HUES6 (cell line): ENCODE measurements at regions not wholly inside any gene's neighbourhood (a gene's known extent, or its start where the extent isn't known, plus 50 kb on each side); places are given as distances from the start of the nearest gene placed in this dataset.

Source experiments
- H3K27ac ChIP-seq: 2 replicates; pipeline ENCODE4 v1.7.0; 2013; ENCODE audit warnings: low read depth, mild to moderate bottlenecking, low read length, inconsistent platforms
- H3K27me3 ChIP-seq: 2 replicates; pipeline ENCODE4 v1.6.1; 2013; ENCODE audit warnings: low read length; ENCODE audit not compliant: control insufficient read depth, insufficient read depth
- H3K36me3 ChIP-seq: 2 replicates; pipeline ENCODE4 v1.6.1; 2013; ENCODE audit warnings: low read length; ENCODE audit not compliant: control insufficient read depth, insufficient read depth
- H3K4me1 ChIP-seq: 2 replicates; pipeline ENCODE4 v1.6.1; 2013; ENCODE audit warnings: low read length; ENCODE audit not compliant: control insufficient read depth, insufficient read depth
- H3K4me3 ChIP-seq: 2 replicates; pipeline ENCODE4 v1.5.1; 2013; ENCODE audit warnings: low read depth, low read length
- H3K9ac ChIP-seq: one replicate; pipeline ENCODE4 v1.6.1; 2013; ENCODE audit warnings: mild to moderate bottlenecking, low read length
- H3K9me3 ChIP-seq: 2 replicates; pipeline ENCODE4 v1.6.1; 2013; ENCODE audit warnings: low read depth, low read length; ENCODE audit not compliant: control insufficient read depth, insufficient read depth

DNA sequence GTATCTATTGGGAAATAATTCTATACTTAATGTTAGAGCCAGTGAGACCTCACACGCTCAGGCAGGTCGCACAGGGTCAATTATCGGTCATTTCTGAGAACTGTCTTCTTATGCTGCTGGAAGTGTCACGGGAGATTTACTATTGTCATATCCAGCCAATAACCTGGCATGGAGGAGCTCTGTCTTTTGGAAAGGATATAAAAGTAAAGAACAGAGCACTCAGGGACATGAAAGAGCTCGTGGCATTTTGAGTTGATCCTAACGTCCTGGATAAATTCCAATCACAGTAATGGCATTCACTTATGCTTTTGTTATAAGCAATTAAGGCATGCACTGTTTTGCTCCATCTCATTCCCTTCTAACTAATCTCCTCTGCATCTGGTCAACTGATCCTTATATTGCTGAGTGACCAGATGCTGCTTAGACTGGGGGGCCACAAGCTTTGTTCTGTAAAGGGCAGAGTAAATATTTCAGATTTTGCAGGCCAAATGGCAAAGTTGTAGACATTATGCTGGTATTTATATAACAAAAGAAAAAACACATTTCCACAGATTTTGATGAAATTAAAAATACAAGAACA, 453.5 kb upstream of the SMIM21 start:
- Histone ChIP-seq H3K9ac (no peak overlapping the region), H3K36me3 (no peaks in the 10 kb centered on the region), H3K27me3 (no peaks in the 10 kb centered on the region), H3K4me1 (no peaks in the 10 kb centered on the region), H3K9me3 (peaks cover 9% of the 10 kb centered on the region; the same call in 1 of the 2 replicates), H3K27ac (no peak overlapping the region), H3K4me3 (no peak overlapping the region)

DNA sequence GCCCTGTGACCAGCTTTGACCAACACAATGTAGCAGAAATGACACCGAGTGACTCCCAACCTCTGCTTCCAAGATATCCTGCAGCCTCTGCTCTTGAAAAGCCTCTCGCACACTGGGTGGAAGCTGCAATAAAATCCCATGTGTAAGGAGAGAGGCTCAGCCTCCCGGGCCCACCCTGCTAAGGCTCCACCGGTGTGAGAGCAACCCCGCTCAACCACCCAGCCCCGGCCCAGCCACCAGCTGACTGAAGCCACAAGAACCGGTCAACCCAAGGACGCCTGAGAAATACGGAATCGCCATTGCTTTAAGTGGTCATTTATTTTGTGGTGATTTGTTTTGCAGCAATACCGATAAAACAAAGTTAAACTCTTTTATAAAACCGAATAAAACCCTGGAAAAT, 452.8 kb upstream of the SMIM21 start:
- H3K27ac ChIP-seq, result no peak overlapping the region
- H3K9me3 ChIP-seq, result peaks cover 13% of the 10 kb centered on the region; the same call in 1 of the 2 replicates
- no peaks in the 10 kb centered on the region for H3K27me3 ChIP-seq
- no peak overlapping the region for H3K9ac ChIP-seq
- H3K36me3 ChIP-seq, result no peaks in the 10 kb centered on the region
- no peak overlapping the region for H3K4me3 ChIP-seq
- no peaks in the 10 kb centered on the region for H3K4me1 ChIP-seq

DNA sequence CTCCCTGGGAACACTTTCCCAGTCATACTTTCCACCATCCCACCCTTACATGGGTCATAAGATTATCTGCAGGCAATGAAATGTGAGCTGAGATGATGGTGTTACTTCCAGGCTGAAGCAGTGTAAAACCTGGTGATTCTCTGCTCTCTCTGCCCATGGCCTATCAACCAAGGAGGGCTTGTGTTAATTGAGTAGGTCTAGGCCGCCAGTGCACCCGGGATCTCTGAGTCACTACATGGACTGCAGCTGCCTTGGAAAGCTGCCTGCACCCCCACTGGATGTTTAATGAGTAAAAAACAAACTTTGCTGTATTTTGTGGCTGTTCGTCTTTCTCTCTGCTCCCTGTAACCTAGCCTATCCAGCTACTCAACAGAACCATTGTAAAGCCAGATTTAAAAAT, 451.7 kb upstream of the SMIM21 start:
- no peaks in the 10 kb centered on the region for H3K36me3 ChIP-seq
- no peak overlapping the region for H3K4me3 ChIP-seq
- no peaks in the 10 kb centered on the region for H3K27me3 ChIP-seq
- no peak overlapping the region for H3K27ac ChIP-seq
- H3K9ac ChIP-seq, result no peak overlapping the region
- peaks cover 13% of the 10 kb centered on the region; the same call in 1 of the 2 replicates for H3K9me3 ChIP-seq
- no peaks in the 10 kb centered on the region for H3K4me1 ChIP-seq

DNA sequence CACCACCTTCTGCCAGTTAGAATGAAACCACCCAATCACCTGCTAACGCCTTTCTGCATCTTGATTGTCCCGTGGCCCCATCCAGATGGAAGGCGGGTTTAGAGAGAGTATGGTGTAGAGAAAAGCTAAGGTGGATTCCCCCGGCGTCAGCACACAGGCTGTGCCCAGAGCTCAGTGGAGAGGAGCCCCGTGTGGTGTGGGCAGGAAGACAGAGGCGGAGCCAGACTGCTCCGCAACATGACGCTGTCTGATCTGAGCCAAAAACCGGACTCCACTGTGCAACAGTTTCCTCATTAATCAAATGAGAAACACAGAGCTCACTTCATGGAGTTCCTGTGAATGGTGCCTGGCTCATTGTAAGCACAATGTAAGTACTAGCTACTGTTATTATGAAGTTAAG, 448.1 kb upstream of the SMIM21 start:
- no peaks in the 10 kb centered on the region for H3K27me3 ChIP-seq
- no peaks in the 10 kb centered on the region for H3K36me3 ChIP-seq
- no peak overlapping the region for H3K4me3 ChIP-seq
- H3K27ac ChIP-seq, result no peak overlapping the region
- no peak overlapping the region for H3K9ac ChIP-seq
- peaks cover 13% of the 10 kb centered on the region; the same call in 1 of the 2 replicates for H3K9me3 ChIP-seq
- H3K4me1 ChIP-seq, result no peaks in the 10 kb centered on the region

DNA sequence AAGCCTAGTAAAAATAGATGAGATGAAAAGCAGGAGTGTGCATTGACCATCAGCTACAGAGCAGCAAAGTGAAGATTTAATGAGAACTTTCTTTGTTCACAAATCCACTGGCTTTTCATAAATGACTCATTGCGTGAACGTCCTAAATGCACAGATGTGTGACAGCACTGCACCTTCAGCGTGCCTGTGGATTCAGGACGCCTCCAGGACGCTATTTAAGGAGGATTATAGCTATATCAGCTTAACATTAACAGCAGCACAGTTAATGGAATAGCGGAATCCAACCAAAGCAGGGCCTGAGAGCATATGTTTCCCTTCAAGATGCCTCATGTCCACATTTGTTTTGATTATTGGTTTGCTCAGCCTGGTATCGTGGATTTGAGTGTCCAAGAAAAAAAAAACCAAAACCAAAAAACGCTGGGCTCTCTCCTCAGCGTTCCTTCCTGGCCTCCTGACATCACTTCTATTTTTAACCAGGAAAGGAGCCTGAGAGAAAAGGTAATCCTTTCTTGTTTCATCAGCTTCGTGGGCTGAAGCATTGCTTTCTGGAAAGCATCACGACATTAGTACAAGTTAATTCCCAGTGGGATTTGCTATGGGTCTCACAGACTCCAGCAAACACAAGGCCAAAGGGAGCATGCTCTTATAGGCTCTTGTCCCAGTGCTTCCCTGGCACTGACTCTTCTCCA, 447.0 kb upstream of the SMIM21 start:
- Histone ChIP-seq H3K27ac (no peak overlapping the region), H3K27me3 (no peaks in the 10 kb centered on the region), H3K9me3 (peaks cover 13% of the 10 kb centered on the region; the same call in 1 of the 2 replicates)

DNA sequence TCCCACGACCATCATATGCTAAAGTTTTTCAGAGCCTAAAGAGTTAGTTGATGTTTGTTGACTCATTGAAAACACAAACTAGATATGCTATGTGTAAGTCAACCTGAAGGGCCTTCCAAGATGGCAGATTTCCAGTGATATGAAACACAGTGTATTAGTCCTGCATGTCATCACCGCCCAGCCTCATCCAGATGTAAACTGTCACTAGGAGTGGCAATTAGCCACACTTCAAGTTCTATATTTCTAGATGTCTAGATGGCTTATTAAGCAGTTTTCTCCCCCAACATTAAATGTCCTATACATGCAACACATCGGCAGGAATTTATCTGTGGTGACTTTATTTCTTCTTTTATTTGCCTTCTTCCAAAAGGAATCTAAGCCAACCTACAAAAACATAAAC, 444.1 kb upstream of the SMIM21 start:
- no peak overlapping the region for H3K4me3 ChIP-seq
- H3K27me3 ChIP-seq, result no peaks in the 10 kb centered on the region
- H3K9me3 ChIP-seq, result peaks cover 5% of the 10 kb centered on the region; the same call in 1 of the 2 replicates
- H3K4me1 ChIP-seq, result peaks cover 6% of the 10 kb centered on the region; the same call in 1 of the 2 replicates
- no peak overlapping the region for H3K9ac ChIP-seq
- H3K36me3 ChIP-seq, result no peaks in the 10 kb centered on the region
- no peak overlapping the region for H3K27ac ChIP-seq

More for the DNA sequence above, 447.0 kb upstream of the SMIM21 start:
- no peaks in the 10 kb centered on the region for H3K4me1 ChIP-seq
- H3K9ac ChIP-seq, result no peak overlapping the region
- no peaks in the 10 kb centered on the region for H3K36me3 ChIP-seq
- H3K4me3 ChIP-seq, result no peak overlapping the region

DNA sequence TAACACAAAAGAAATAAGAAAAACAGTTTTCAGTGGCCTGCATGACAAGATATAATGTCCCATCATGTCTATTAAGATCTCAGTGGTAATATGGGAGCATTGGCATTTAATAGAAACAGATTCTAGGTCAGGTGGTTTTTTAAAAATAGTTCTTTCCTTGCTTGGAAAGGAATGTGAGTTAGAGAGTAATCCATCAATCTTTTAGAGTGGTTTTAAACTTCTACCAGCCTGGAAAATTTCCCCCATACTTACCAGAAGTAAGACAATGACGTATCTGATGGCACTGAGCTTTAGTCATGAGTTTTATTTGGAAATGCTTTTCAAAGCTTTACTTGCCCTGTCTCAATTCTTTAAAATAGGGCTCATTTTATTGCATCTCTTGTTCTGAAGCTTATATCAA, 441.7 kb upstream of the SMIM21 start:
- Histone ChIP-seq H3K9me3 (no peaks in the 10 kb centered on the region), H3K4me1 (peaks cover 6% of the 10 kb centered on the region; the same call in 1 of the 2 replicates), H3K27ac (no peak overlapping the region), H3K36me3 (no peaks in the 10 kb centered on the region), H3K27me3 (no peaks in the 10 kb centered on the region), H3K9ac (no peak overlapping the region), H3K4me3 (no peak overlapping the region)

DNA sequence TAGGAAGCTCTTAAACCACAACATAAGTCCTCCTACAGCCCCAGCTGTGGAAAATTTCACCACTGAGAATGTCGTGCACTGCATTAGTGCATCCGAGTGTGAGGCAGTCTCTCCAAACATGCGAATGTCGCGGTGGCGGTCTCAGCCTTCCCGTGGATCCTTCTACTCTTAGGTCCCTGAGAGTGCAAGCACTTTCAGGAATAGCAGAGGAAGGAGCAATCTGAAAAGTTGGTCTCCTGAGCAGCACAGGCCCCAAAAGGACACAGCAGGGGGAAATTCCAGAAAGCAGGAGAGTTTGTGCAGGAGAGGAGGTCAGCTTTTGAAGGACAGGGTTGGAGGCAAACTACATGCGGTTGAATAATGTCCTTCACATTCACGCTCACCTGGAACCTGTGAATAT, 440.5 kb upstream of the SMIM21 start:
- peaks cover 6% of the 10 kb centered on the region; the same call in 1 of the 2 replicates for H3K4me1 ChIP-seq
- H3K36me3 ChIP-seq, result no peaks in the 10 kb centered on the region
- H3K27me3 ChIP-seq, result no peaks in the 10 kb centered on the region
- no peaks in the 10 kb centered on the region for H3K9me3 ChIP-seq
- H3K9ac ChIP-seq, result no peak overlapping the region
- H3K4me3 ChIP-seq, result no peak overlapping the region
- H3K27ac ChIP-seq, result no peak overlapping the region

DNA sequence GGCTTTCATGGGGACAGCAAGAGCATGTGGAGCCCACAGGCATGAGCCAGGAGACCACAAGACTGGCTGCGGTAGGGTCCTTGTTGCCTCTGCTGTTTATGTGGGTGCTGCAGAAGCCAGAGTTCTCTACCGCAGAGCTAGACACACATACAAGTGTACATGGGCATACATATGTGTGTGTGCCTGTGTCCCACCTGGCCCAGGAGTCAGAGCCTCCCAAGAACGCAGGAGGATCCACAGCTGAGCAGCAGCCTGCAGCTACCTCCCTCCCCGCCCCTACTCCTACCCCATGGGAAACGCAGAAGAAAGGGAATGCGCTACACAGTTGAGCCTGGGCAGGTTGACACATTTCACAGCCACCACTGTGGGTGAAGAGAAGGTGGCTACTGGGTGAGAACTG, 438.1 kb upstream of the SMIM21 start:
- H3K27ac ChIP-seq, result no peak overlapping the region
- H3K9ac ChIP-seq, result no peak overlapping the region
- no peaks in the 10 kb centered on the region for H3K9me3 ChIP-seq
- no peaks in the 10 kb centered on the region for H3K27me3 ChIP-seq
- H3K4me3 ChIP-seq, result no peak overlapping the region
- H3K36me3 ChIP-seq, result no peaks in the 10 kb centered on the region
- H3K4me1 ChIP-seq, result peaks cover 6% of the 10 kb centered on the region; the same call in 1 of the 2 replicates

DNA sequence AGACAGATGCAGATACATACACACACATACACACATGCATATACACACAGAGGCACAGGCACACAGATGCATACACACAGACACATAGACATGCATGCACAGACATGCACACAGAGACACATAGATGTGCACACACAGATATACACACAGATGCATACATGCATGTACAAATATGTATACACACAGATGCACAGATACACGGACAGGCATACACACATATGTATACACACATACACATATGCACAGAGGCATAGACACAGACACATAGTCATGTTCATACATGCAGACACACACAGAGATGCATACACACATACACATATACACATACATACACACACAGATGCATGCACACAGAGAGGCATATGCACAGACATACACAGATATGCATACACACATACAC, 437.3 kb upstream of the SMIM21 start:
- no peaks in the 10 kb centered on the region for H3K27me3 ChIP-seq

DNA sequence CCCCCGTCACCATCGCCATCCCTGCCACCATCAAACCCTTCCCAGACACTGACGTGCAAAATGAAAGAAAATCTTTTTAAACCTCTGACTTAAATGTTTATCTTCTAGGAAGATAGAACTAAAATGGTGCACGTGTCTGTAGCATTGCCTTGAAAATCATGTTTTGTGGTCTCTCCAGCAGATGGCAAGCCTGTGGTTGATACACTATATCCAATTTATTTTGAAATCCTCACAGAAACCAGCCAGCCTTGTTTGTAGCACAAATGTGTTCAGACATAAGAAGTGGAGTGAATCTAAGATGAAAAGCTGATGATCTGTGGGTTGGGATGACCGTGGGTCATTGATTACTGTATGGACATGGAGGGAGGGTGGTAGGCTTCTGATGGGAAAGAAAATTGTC, 436.2 kb upstream of the SMIM21 start:
- no peak overlapping the region for H3K4me3 ChIP-seq

More for the DNA sequence above, 437.3 kb upstream of the SMIM21 start:
- Histone ChIP-seq H3K4me1 (peaks cover 6% of the 10 kb centered on the region; the same call in 1 of the 2 replicates), H3K27ac (no peak overlapping the region), H3K9ac (no peak overlapping the region), H3K4me3 (no peak overlapping the region), H3K36me3 (no peaks in the 10 kb centered on the region), H3K9me3 (no peaks in the 10 kb centered on the region)

More for the DNA sequence above, 436.2 kb upstream of the SMIM21 start:
- H3K27ac ChIP-seq, result no peak overlapping the region
- H3K27me3 ChIP-seq, result no peaks in the 10 kb centered on the region
- peaks cover 6% of the 10 kb centered on the region; the same call in 1 of the 2 replicates for H3K4me1 ChIP-seq
- no peaks in the 10 kb centered on the region for H3K9me3 ChIP-seq
- no peaks in the 10 kb centered on the region for H3K36me3 ChIP-seq
- no peak overlapping the region for H3K9ac ChIP-seq
